Smooth muscle cell (in vitro differentiated cells): ENCODE measurements at regions not wholly inside any gene's neighbourhood (a gene's known extent, or its start where the extent isn't known, plus 50 kb on each side); places are given as distances from the start of the nearest gene placed in this dataset.

Source experiments
- DNase-seq: peaks from one replicate; lab custom pipeline; 2025; ENCODE audit not compliant: unreplicated experiment; lab: John Stamatoyannopoulos, UW
- H2AFZ ChIP-seq: fragments of 200-600 bp; sonication (generic); 2 replicates; pipeline ENCODE4 v1.6.0; 2016; ENCODE audit warnings: antibody characterized with exemption, low read depth, mild to moderate bottlenecking
- H3F3A ChIP-seq: fragments of 200-600 bp; sonication (generic); 2 replicates; pipeline ENCODE4 v1.6.0; 2017; ENCODE audit warnings: antibody characterized with exemption, low read depth
- H3K27ac ChIP-seq: fragments of 200-600 bp; sonication (generic); 2 replicates; pipeline ENCODE4 v1.5.1; 2016; ENCODE audit warnings: low read depth, mild to moderate bottlenecking
- H3K27me3 ChIP-seq: fragments of 200-600 bp; sonication (generic); 2 replicates; pipeline ENCODE4 v1.6.1; 2016; ENCODE audit warnings: low read depth, mild to moderate bottlenecking
- H3K36me3 ChIP-seq: fragments of 200-600 bp; sonication (generic); 2 replicates; pipeline ENCODE4 v1.5.1; 2016; ENCODE audit warnings: low read depth
- H3K4me1 ChIP-seq: fragments of 200-600 bp; sonication (generic); 2 replicates; pipeline ENCODE4 v1.5.1; 2016; ENCODE audit warnings: low read depth
- H3K4me2 ChIP-seq: fragments of 200-600 bp; sonication (generic); 2 replicates; pipeline ENCODE4 v1.6.0; 2016; ENCODE audit warnings: mild to moderate bottlenecking
- H3K4me3 ChIP-seq: fragments of 200-600 bp; sonication (generic); 2 replicates; pipeline ENCODE4 v1.5.1; 2016; ENCODE audit warnings: mild to moderate bottlenecking
- H3K79me2 ChIP-seq: fragments of 200-600 bp; sonication (generic); 2 replicates; pipeline ENCODE4 v1.6.0; 2016; ENCODE audit warnings: low read depth, mild to moderate bottlenecking
- H3K9ac ChIP-seq: fragments of 200-600 bp; sonication (generic); 2 replicates; pipeline ENCODE4 v1.6.0; 2016; ENCODE audit warnings: low read depth
- H3K9me3 ChIP-seq: fragments of 200-600 bp; sonication (generic); replicated peaks from 2 replicates; pipeline ENCODE4 v1.5.1; 2016; ENCODE audit warnings: low read depth
- H4K20me1 ChIP-seq: fragments of 200-600 bp; sonication (generic); 2 replicates; pipeline ENCODE4 v1.6.0; 2016; ENCODE audit warnings: low read depth
- WGBS: methylation state at CpG from one replicate; pipeline ENCODE4 v1.1.7; 2016; ENCODE audit warnings: low lambda C conversion rate; 5-methylcytosine and 5-hydroxymethylcytosine counted together
- TF ChIP-seq, protein P1 (sequence below): fragments of 200-600 bp; sonication (generic); IDR thresholded peaks from 2 replicates; pipeline ENCODE4 v1.5.1; 2017; ENCODE audit warnings: borderline replicate concordance, mild to moderate bottlenecking, antibody characterized with exemption; ENCODE audit not compliant: insufficient read depth, poor library complexity, severe bottlenecking

DNA sequence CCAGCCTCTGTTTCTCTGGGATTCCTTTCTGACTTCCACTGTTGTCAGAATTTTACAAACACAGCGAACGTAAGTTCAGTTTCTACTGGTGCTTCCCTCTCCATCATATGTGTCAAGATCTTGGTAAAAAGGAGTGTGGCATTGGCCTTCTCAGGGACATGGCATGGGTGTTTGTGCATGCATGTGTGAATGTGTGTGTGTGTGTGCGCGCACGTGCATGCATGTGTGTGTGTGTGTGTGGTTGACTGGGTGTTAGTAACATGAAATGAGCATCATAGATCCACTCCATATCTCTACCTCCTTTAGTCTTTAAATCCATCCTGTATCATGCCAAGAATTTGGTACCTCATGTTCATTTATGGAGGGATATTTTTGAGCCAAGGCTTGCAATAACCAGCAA lies 411.3 kb downstream of the NPHP4 start:
- no peaks in the 10 kb centered on the region for H3K27me3 ChIP-seq
- no peak for DNase-seq
- TF ChIP-seq, protein P1, sequence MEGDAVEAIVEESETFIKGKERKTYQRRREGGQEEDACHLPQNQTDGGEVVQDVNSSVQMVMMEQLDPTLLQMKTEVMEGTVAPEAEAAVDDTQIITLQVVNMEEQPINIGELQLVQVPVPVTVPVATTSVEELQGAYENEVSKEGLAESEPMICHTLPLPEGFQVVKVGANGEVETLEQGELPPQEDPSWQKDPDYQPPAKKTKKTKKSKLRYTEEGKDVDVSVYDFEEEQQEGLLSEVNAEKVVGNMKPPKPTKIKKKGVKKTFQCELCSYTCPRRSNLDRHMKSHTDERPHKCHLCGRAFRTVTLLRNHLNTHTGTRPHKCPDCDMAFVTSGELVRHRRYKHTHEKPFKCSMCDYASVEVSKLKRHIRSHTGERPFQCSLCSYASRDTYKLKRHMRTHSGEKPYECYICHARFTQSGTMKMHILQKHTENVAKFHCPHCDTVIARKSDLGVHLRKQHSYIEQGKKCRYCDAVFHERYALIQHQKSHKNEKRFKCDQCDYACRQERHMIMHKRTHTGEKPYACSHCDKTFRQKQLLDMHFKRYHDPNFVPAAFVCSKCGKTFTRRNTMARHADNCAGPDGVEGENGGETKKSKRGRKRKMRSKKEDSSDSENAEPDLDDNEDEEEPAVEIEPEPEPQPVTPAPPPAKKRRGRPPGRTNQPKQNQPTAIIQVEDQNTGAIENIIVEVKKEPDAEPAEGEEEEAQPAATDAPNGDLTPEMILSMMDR, result no peak
- H3K9ac ChIP-seq, result no peak overlapping the region
- no peaks in the 10 kb centered on the region for H3K9me3 ChIP-seq
- H3K4me3 ChIP-seq, result no peak overlapping the region
- H2AFZ ChIP-seq, result no peak overlapping the region
- no peaks in the 10 kb centered on the region for H3F3A ChIP-seq
- H3K4me1 ChIP-seq, result no peaks in the 10 kb centered on the region
- H3K4me2 ChIP-seq, result no peak overlapping the region
- no peaks in the 10 kb centered on the region for H3K36me3 ChIP-seq
- 80% methylated on average over 5 of the region's 5 CpGs for WGBS
- no peaks in the 10 kb centered on the region for H3K79me2 ChIP-seq
- H3K27ac ChIP-seq, result no peak overlapping the region
- H4K20me1 ChIP-seq, result no peaks in the 10 kb centered on the region

DNA sequence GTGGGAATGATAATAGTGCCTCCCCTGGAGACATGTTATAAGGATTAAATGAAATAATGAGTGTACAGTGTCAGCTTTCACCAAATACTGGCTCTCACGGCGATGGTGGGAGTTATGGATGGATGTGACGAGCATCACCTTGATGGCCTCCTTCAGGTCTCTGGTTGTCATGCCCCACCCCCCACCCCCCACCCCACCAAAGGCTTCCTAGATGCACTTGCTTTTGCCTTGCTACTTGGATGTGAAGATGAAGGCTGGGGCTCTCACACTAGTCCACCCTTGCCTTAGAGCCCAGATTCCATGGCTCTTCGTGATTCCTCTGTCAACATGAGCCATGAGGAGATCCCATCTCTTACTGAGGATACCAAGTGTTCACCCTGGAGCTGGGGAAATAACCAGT lies 412.3 kb downstream of the NPHP4 start:
- no peak overlapping the region for H3K27ac ChIP-seq
- WGBS, result 88% methylated on average over 4 of the region's 4 CpGs
- DNase-seq, result no peak
- no peaks in the 10 kb centered on the region for H3F3A ChIP-seq
- H3K79me2 ChIP-seq, result no peaks in the 10 kb centered on the region
- H3K9ac ChIP-seq, result no peak overlapping the region
- H4K20me1 ChIP-seq, result no peaks in the 10 kb centered on the region
- no peak overlapping the region for H3K4me3 ChIP-seq
- H3K27me3 ChIP-seq, result no peaks in the 10 kb centered on the region
- H2AFZ ChIP-seq, result no peak overlapping the region
- no peaks in the 10 kb centered on the region for H3K9me3 ChIP-seq
- TF ChIP-seq, protein P1, result no peak
- H3K36me3 ChIP-seq, result no peaks in the 10 kb centered on the region
- H3K4me2 ChIP-seq, result no peak overlapping the region
- no peaks in the 10 kb centered on the region for H3K4me1 ChIP-seq

DNA sequence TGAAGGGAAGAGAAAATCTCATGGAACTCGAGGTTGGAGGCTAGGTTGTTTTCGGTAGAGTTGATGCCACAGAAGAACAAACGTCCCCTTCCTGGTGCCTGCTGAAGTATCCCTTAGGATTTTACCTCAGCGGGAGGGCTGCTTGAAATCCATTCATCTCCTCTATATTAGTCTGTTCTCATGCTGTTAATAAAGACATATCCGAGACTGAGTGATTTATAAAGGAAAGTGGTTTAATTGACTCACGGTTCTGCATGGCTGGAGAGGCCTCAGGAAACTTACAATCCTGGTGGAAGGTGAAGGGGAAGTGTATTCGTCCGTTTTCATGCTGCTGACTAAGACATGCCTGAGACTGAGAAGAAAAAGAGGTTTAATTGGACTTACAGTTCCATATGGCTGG lies 413.5 kb downstream of the NPHP4 start:
- 84% methylated on average over 8 of the region's 8 CpGs for WGBS
- Histone ChIP-seq H3K36me3 (no peaks in the 10 kb centered on the region), H3K4me2 (no peak overlapping the region), H4K20me1 (no peaks in the 10 kb centered on the region), H3K4me1 (no peaks in the 10 kb centered on the region), H3K9me3 (no peaks in the 10 kb centered on the region), H3K4me3 (no peak overlapping the region), H3K27ac (no peak overlapping the region), H2AFZ (no peak overlapping the region), H3K9ac (no peak overlapping the region), H3F3A (no peaks in the 10 kb centered on the region), H3K27me3 (no peaks in the 10 kb centered on the region), H3K79me2 (no peaks in the 10 kb centered on the region)
- TF ChIP-seq, protein P1, result no peak
- no peak for DNase-seq

DNA sequence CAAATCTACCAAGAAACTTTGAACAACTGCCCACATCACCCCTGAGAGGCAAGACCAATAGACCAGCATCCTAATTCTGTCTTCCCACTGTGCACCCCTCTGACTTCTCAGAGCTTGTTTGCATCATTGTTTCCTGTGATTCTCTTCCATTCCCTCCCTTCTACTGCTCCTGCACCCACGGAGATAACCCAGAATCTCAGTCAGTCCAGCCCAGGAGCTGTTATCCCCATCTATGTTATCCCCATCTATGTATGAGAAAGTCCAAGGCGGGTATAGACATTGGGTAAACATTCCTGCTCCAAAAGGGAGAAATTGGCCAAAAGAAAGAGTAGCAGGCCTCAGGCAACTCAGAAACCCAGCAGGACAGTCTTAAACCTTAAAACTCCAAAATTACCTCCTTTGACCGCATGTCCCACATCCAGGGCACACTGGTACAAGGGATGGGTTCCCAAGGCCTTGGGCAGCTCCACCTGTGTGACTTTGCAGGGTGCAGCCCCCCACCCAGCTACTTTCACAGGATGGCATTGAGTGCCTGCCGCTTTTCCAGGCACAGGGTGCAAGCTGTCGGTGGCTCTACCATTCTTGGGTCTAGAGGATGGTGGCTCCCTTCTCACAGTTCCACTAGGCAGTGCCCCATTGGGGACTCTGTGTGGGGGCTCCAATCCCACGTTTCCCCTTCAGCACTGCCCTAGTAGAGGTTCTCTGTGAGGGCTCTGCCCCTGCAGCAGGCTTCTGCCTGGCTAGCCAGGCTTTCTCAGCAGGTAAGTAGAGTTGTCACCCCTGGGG lies 414.8 kb downstream of the NPHP4 start:
- Histone ChIP-seq H3K9me3 (no peaks in the 10 kb centered on the region), H2AFZ (no peak overlapping the region), H3F3A (no peaks in the 10 kb centered on the region), H3K36me3 (no peaks in the 10 kb centered on the region), H3K27me3 (no peaks in the 10 kb centered on the region), H3K4me3 (no peak overlapping the region), H3K9ac (no peak overlapping the region), H4K20me1 (no peaks in the 10 kb centered on the region), H3K79me2 (no peaks in the 10 kb centered on the region), H3K4me2 (no peak overlapping the region), H3K27ac (no peak overlapping the region), H3K4me1 (no peaks in the 10 kb centered on the region)
- no peak for DNase-seq
- 75% methylated on average over 6 of the region's 6 CpGs for WGBS
- TF ChIP-seq, protein P1, result no peak
